ENCODE measurements at regions not wholly inside any gene's neighbourhood (a gene's known extent, or its start where the extent isn't known, plus 50 kb on each side); places are given as distances from the start of the nearest gene placed in this dataset.

GRCh38 chr5:2251751-2252150, 369.0 kb upstream of the IRX4 start:
- 85 to 90% methylated on average over 9 to 10 of the region's 10 CpGs for WGBS, 2 experiments (ENCODE audit: insufficient coverage in 2 of 2)
- no peak overlapping the region for H3K4me3 ChIP-seq (ENCODE audit: extremely low read depth, insufficient read depth, low read length, poor library complexity, severe bottlenecking)
- H3K36me3 ChIP-seq (ENCODE audit: control insufficient read depth, insufficient read depth, low read length) = no peaks in the 10 kb centered on the region
- H3K27ac ChIP-seq (ENCODE audit: low read depth, low read length, severe bottlenecking) = no peak overlapping the region
- no peaks in the 10 kb centered on the region for H3K4me1 ChIP-seq (ENCODE audit: control insufficient read depth, insufficient read depth, low read length, poor library complexity, severe bottlenecking)
- no peaks in the 10 kb centered on the region for H3K9me3 ChIP-seq (ENCODE audit: control insufficient read depth, low read length)

- 77 to 94% methylated on average over 4 to 7 of the region's 7 CpGs for WGBS, 2 experiments (ENCODE audit: insufficient coverage in 2 of 2)
- H3K4me1 ChIP-seq (ENCODE audit: control insufficient read depth, insufficient read depth, low read length, poor library complexity, severe bottlenecking) = no peaks in the 10 kb centered on the region
- no peak overlapping the region for H3K27ac ChIP-seq (ENCODE audit: low read depth, low read length, severe bottlenecking)
- H3K9me3 ChIP-seq (ENCODE audit: control insufficient read depth, low read length) = no peaks in the 10 kb centered on the region
- H3K4me3 ChIP-seq (ENCODE audit: extremely low read depth, insufficient read depth, low read length, poor library complexity, severe bottlenecking) = no peak overlapping the region
- no peaks in the 10 kb centered on the region for H3K36me3 ChIP-seq (ENCODE audit: control insufficient read depth, insufficient read depth, low read length)
These were observed 368.6 kb upstream of the IRX4 start for GRCh38 chr5:2251298-2251697.

- H3K4me3 ChIP-seq (ENCODE audit: extremely low read depth, insufficient read depth, low read length, poor library complexity, severe bottlenecking) = no peak overlapping the region
- no peaks in the 10 kb centered on the region for H3K9me3 ChIP-seq (ENCODE audit: control insufficient read depth, low read length)
- no peaks in the 10 kb centered on the region for H3K4me1 ChIP-seq (ENCODE audit: control insufficient read depth, insufficient read depth, low read length, poor library complexity, severe bottlenecking)
- no peak overlapping the region for H3K27ac ChIP-seq (ENCODE audit: low read depth, low read length, severe bottlenecking)
- no peaks in the 10 kb centered on the region for H3K36me3 ChIP-seq (ENCODE audit: control insufficient read depth, insufficient read depth, low read length)
- 93 to 97% methylated on average over 12 of the region's 12 CpGs for WGBS, 2 experiments (ENCODE audit: insufficient coverage in 2 of 2)
These were observed 367.7 kb upstream of the IRX4 start for GRCh38 chr5:2250365-2250950.

GRCh38 chr5:2249442-2249841, 366.7 kb upstream of the IRX4 start:
- H3K4me1 ChIP-seq (ENCODE audit: control insufficient read depth, insufficient read depth, low read length, poor library complexity, severe bottlenecking) = no peaks in the 10 kb centered on the region
- H3K27ac ChIP-seq (ENCODE audit: low read depth, low read length, severe bottlenecking) = no peak overlapping the region
- H3K9me3 ChIP-seq (ENCODE audit: control insufficient read depth, low read length) = no peaks in the 10 kb centered on the region
- no peaks in the 10 kb centered on the region for H3K36me3 ChIP-seq (ENCODE audit: control insufficient read depth, insufficient read depth, low read length)
- 88 to 95% methylated on average over 2 to 10 of the region's 10 CpGs for WGBS, 2 experiments (ENCODE audit: insufficient coverage in 2 of 2)
- no peak overlapping the region for H3K4me3 ChIP-seq (ENCODE audit: extremely low read depth, insufficient read depth, low read length, poor library complexity, severe bottlenecking)

- Histone ChIP-seq H3K36me3 (ENCODE audit: control insufficient read depth, insufficient read depth, low read length) (no peaks in the 10 kb centered on the region), H3K4me1 (ENCODE audit: control insufficient read depth, insufficient read depth, low read length, poor library complexity, severe bottlenecking) (no peaks in the 10 kb centered on the region), H3K9me3 (ENCODE audit: control insufficient read depth, low read length) (no peaks in the 10 kb centered on the region), H3K4me3 (ENCODE audit: extremely low read depth, insufficient read depth, low read length, poor library complexity, severe bottlenecking) (no peak overlapping the region), H3K27ac (ENCODE audit: low read depth, low read length, severe bottlenecking) (no peak overlapping the region)
- 63% methylated on average over 2 of the region's 2 CpGs; no CpG with 5 or more reads in 1 of the 2 experiments for WGBS, 2 experiments (ENCODE audit: insufficient coverage in 2 of 2)
These were observed 366.3 kb upstream of the IRX4 start for GRCh38 chr5:2249026-2249425.

GRCh38 chr5:2242539-2242938, 359.8 kb upstream of the IRX4 start:
- H3K9me3 ChIP-seq (ENCODE audit: control insufficient read depth, low read length) = no peaks in the 10 kb centered on the region
- H3K4me1 ChIP-seq (ENCODE audit: control insufficient read depth, insufficient read depth, low read length, poor library complexity, severe bottlenecking) = no peaks in the 10 kb centered on the region
- WGBS, 2 experiments (ENCODE audit: insufficient coverage in 2 of 2) = 83% methylated on average over 1 of the region's 4 CpGs; no CpG with 5 or more reads in 1 of the 2 experiments
- H3K27ac ChIP-seq (ENCODE audit: low read depth, low read length, severe bottlenecking) = no peak overlapping the region
- no peak overlapping the region for H3K4me3 ChIP-seq (ENCODE audit: extremely low read depth, insufficient read depth, low read length, poor library complexity, severe bottlenecking)
- no peaks in the 10 kb centered on the region for H3K36me3 ChIP-seq (ENCODE audit: control insufficient read depth, insufficient read depth, low read length)

GRCh38 chr5:2241842-2242241, 359.1 kb upstream of the IRX4 start:
- Histone ChIP-seq H3K9me3 (ENCODE audit: control insufficient read depth, low read length) (no peaks in the 10 kb centered on the region), H3K4me3 (ENCODE audit: extremely low read depth, insufficient read depth, low read length, poor library complexity, severe bottlenecking) (no peak overlapping the region), H3K36me3 (ENCODE audit: control insufficient read depth, insufficient read depth, low read length) (no peaks in the 10 kb centered on the region), H3K4me1 (ENCODE audit: control insufficient read depth, insufficient read depth, low read length, poor library complexity, severe bottlenecking) (no peaks in the 10 kb centered on the region), H3K27ac (ENCODE audit: low read depth, low read length, severe bottlenecking) (no peak overlapping the region)
- WGBS, 2 experiments (ENCODE audit: insufficient coverage in 2 of 2) = 69 to 77% methylated on average over 4 to 5 of the region's 5 CpGs

GRCh38 chr5:2240118-2240904, 357.6 kb upstream of the IRX4 start:
- no peaks in the 10 kb centered on the region for H3K4me1 ChIP-seq (ENCODE audit: control insufficient read depth, insufficient read depth, low read length, poor library complexity, severe bottlenecking)
- no peaks in the 10 kb centered on the region for H3K36me3 ChIP-seq (ENCODE audit: control insufficient read depth, insufficient read depth, low read length)
- H3K9me3 ChIP-seq (ENCODE audit: control insufficient read depth, low read length) = no peaks in the 10 kb centered on the region
- no peak overlapping the region for H3K27ac ChIP-seq (ENCODE audit: low read depth, low read length, severe bottlenecking)
- WGBS, 2 experiments (ENCODE audit: insufficient coverage in 2 of 2) = 84 to 87% methylated on average over 13 to 16 of the region's 16 CpGs
- no peak overlapping the region for H3K4me3 ChIP-seq (ENCODE audit: extremely low read depth, insufficient read depth, low read length, poor library complexity, severe bottlenecking)

GRCh38 chr5:2239201-2239910, 356.6 kb upstream of the IRX4 start:
- no peak overlapping the region for H3K27ac ChIP-seq (ENCODE audit: low read depth, low read length, severe bottlenecking)
- no peaks in the 10 kb centered on the region for H3K4me1 ChIP-seq (ENCODE audit: control insufficient read depth, insufficient read depth, low read length, poor library complexity, severe bottlenecking)
- no peak overlapping the region for H3K4me3 ChIP-seq (ENCODE audit: extremely low read depth, insufficient read depth, low read length, poor library complexity, severe bottlenecking)
- H3K36me3 ChIP-seq (ENCODE audit: control insufficient read depth, insufficient read depth, low read length) = no peaks in the 10 kb centered on the region
- H3K9me3 ChIP-seq (ENCODE audit: control insufficient read depth, low read length) = no peaks in the 10 kb centered on the region
- 90 to 91% methylated on average over 15 to 16 of the region's 17 CpGs for WGBS, 2 experiments (ENCODE audit: insufficient coverage in 2 of 2)

- Histone ChIP-seq H3K27ac (ENCODE audit: low read depth, low read length, severe bottlenecking) (no peak overlapping the region), H3K9me3 (ENCODE audit: control insufficient read depth, low read length) (no peaks in the 10 kb centered on the region), H3K4me3 (ENCODE audit: extremely low read depth, insufficient read depth, low read length, poor library complexity, severe bottlenecking) (no peak overlapping the region), H3K4me1 (ENCODE audit: control insufficient read depth, insufficient read depth, low read length, poor library complexity, severe bottlenecking) (no peaks in the 10 kb centered on the region), H3K36me3 (ENCODE audit: control insufficient read depth, insufficient read depth, low read length) (no peaks in the 10 kb centered on the region)
- WGBS, 2 experiments (ENCODE audit: insufficient coverage in 2 of 2) = 82 to 90% methylated on average over 6 of the region's 6 CpGs
These were observed 356.0 kb upstream of the IRX4 start for GRCh38 chr5:2238732-2239131.
